Activated CD4-positive, alpha-beta T cell treated with anti-CD3 and anti-CD28 coated beads for 36 hours (primary cell): ENCODE measurements at regions not wholly inside any gene's neighbourhood (a gene's known extent, or its start where the extent isn't known, plus 50 kb on each side); places are given as distances from the start of the nearest gene placed in this dataset.

Experiments used
- ATAC-seq: fragments of 200-7000 bp; cut with Tn5 transposase; one replicate; pipeline ENCODE4 v1.10.0; 2021; ENCODE audit warnings: mild to moderate bottlenecking, moderate library complexity
- CTCF ChIA-PET: fragments of 350-600 bp; sonication (Branson Sonifier 250); formaldehyde crosslinking; loops from one replicate; lab custom pipeline; 2021; ENCODE audit warnings: antibody characterized with exemption; lab: Charles Lee
- POLR2A ChIA-PET: fragments of 350-600 bp; sonication (Branson Sonifier 250); formaldehyde crosslinking; loops from one replicate; lab custom pipeline; 2021; ENCODE audit warnings: antibody characterized with exemption, inconsistent platforms; lab: Charles Lee
- DNase-seq: peaks from one replicate; pipeline ENCODE4 v3.0.0-alpha.2; 2020
- H3K27ac Mint-ChIP-seq: one replicate; pipeline ENCODE4 v1.8.0; 2021; ENCODE audit warnings: mixed read lengths
- H3K27me3 Mint-ChIP-seq: one replicate; pipeline ENCODE4 v1.8.0; 2021; ENCODE audit warnings: mixed read lengths
- H3K36me3 Mint-ChIP-seq: one replicate; pipeline ENCODE4 v1.8.0; 2021; ENCODE audit warnings: low read depth, mixed read lengths
- H3K4me1 Mint-ChIP-seq: one replicate; pipeline ENCODE4 v1.8.0; 2021; ENCODE audit warnings: mixed read lengths
- H3K4me3 Mint-ChIP-seq: one replicate; pipeline ENCODE4 v1.8.0; 2021; ENCODE audit warnings: mild to moderate bottlenecking, moderate library complexity, mixed read lengths
- H3K9me3 Mint-ChIP-seq: one replicate; pipeline ENCODE4 v1.8.0; 2021; ENCODE audit warnings: low read depth, mixed read lengths
- intact Hi-C, 2 experiments: fragments of 100-400 bp; cut with DNase I in 1 of 2; cut with micrococcal nuclease in 1 of 2; formaldehyde crosslinking; loops; one replicate each; pipeline versions ENCODE4 v1.14.2 to v1.15.1; 2022 to 2024; cut with DNase I, micrococcal nuclease

- no peaks in the 10 kb centered on the region for H3K36me3 Mint-ChIP-seq
- POLR2A ChIA-PET = no interaction called here
- H3K4me1 Mint-ChIP-seq = no peaks in the 10 kb centered on the region
- no peak overlapping the region for H3K27ac Mint-ChIP-seq
- CTCF ChIA-PET = no interaction called here
- H3K4me3 Mint-ChIP-seq = no peak overlapping the region
- intact Hi-C loops = no loop called here
- no peaks in the 10 kb centered on the region for H3K9me3 Mint-ChIP-seq
- DNase-seq = no peak
- ATAC-seq = no peak
- no peaks in the 10 kb centered on the region for H3K27me3 Mint-ChIP-seq
Observed at GRCh38 chr2:104092886-104093285, 761.0 kb upstream of the POU3F3 start.

- POLR2A ChIA-PET = no interaction called here
- CTCF ChIA-PET = interaction anchor here (0.6 kb wide), 1 partner anchor 1208 kb away, joined by 4 read pairs; no protein-coding TSS in a partner anchor
- intact Hi-C loops = no loop called here
- ATAC-seq = no peak
- no peak for DNase-seq
- no peaks in the 10 kb centered on the region for H3K4me1 Mint-ChIP-seq
- no peaks in the 10 kb centered on the region for H3K36me3 Mint-ChIP-seq
- no peak overlapping the region for H3K27ac Mint-ChIP-seq
- H3K4me3 Mint-ChIP-seq = no peak overlapping the region
- H3K9me3 Mint-ChIP-seq = no peaks in the 10 kb centered on the region
- H3K27me3 Mint-ChIP-seq = no peaks in the 10 kb centered on the region
Observed at GRCh38 chr2:104102615-104103014, 751.3 kb upstream of the POU3F3 start.

GRCh38 chr2:104109356-104109755, 744.6 kb upstream of the POU3F3 start:
- DNase-seq (no peak), ATAC-seq (no peak)
- CTCF ChIA-PET = interaction anchor here (0.5 kb wide), 1 partner anchor 936 kb away, joined by 3 read pairs; no protein-coding TSS in a partner anchor
- H3K9me3 Mint-ChIP-seq = no peaks in the 10 kb centered on the region
- H3K27me3 Mint-ChIP-seq = no peaks in the 10 kb centered on the region
- no peaks in the 10 kb centered on the region for H3K4me1 Mint-ChIP-seq
- no peaks in the 10 kb centered on the region for H3K36me3 Mint-ChIP-seq
- no peak overlapping the region for H3K27ac Mint-ChIP-seq
- no peak overlapping the region for H3K4me3 Mint-ChIP-seq
- intact Hi-C loops = no loop called here
- POLR2A ChIA-PET = no interaction called here

- ChIA-PET POLR2A (no interaction called here), CTCF (no interaction called here)
- intact Hi-C loops = no loop called here
- H3K4me1 Mint-ChIP-seq = no peaks in the 10 kb centered on the region
- H3K36me3 Mint-ChIP-seq = no peaks in the 10 kb centered on the region
- no peak for DNase-seq
- ATAC-seq = no peak
- no peak overlapping the region for H3K4me3 Mint-ChIP-seq
- H3K27me3 Mint-ChIP-seq = no peaks in the 10 kb centered on the region
- H3K27ac Mint-ChIP-seq = no peak overlapping the region
- H3K9me3 Mint-ChIP-seq = peaks cover 4% of the 10 kb centered on the region
Observed at GRCh38 chr2:104118889-104119288, 735.0 kb upstream of the POU3F3 start.

GRCh38 chr2:104120171-104120570, 733.7 kb upstream of the POU3F3 start:
- H3K4me1 Mint-ChIP-seq = no peaks in the 10 kb centered on the region
- no peak overlapping the region for H3K27ac Mint-ChIP-seq
- H3K4me3 Mint-ChIP-seq = no peak overlapping the region
- no peak for ATAC-seq
- peaks cover 4% of the 10 kb centered on the region for H3K9me3 Mint-ChIP-seq
- no peaks in the 10 kb centered on the region for H3K27me3 Mint-ChIP-seq
- no peaks in the 10 kb centered on the region for H3K36me3 Mint-ChIP-seq
- ChIA-PET POLR2A (no interaction called here), CTCF (no interaction called here)
- DNase-seq = no peak
- intact Hi-C loops = no loop called here

GRCh38 chr2:104125096-104125495, 728.8 kb upstream of the POU3F3 start:
- Mint-ChIP-seq H3K27me3 (peaks cover 1% of the 10 kb centered on the region), H3K4me1 (no peaks in the 10 kb centered on the region), H3K4me3 (no peak overlapping the region), H3K9me3 (peaks cover 1% of the 10 kb centered on the region), H3K27ac (no peak overlapping the region), H3K36me3 (no peaks in the 10 kb centered on the region)
- intact Hi-C loops = no loop called here
- DNase-seq (no peak), ATAC-seq (no peak)
- CTCF ChIA-PET = interaction anchor here (0.6 kb wide), 1 partner anchor 16 kb away, joined by 3 read pairs; no protein-coding TSS in a partner anchor
- POLR2A ChIA-PET = no interaction called here

- ATAC-seq (no peak), DNase-seq (no peak)
- no peak overlapping the region for H3K4me3 Mint-ChIP-seq
- H3K27me3 Mint-ChIP-seq = peaks cover 1% of the 10 kb centered on the region
- H3K9me3 Mint-ChIP-seq = peaks cover 1% of the 10 kb centered on the region
- ChIA-PET CTCF (no interaction called here), POLR2A (no interaction called here)
- H3K4me1 Mint-ChIP-seq = no peaks in the 10 kb centered on the region
- intact Hi-C loops = no loop called here
- H3K27ac Mint-ChIP-seq = no peak overlapping the region
- H3K36me3 Mint-ChIP-seq = no peaks in the 10 kb centered on the region
Observed at GRCh38 chr2:104127049-104127770, 726.7 kb upstream of the POU3F3 start.

GRCh38 chr2:104140361-104140760, 713.6 kb upstream of the POU3F3 start:
- POLR2A ChIA-PET = no interaction called here
- no peaks in the 10 kb centered on the region for H3K36me3 Mint-ChIP-seq

GRCh38 chr2:104158191-104158590, 695.7 kb upstream of the POU3F3 start:
- H3K9me3 Mint-ChIP-seq = no peaks in the 10 kb centered on the region
- no peak overlapping the region for H3K27ac Mint-ChIP-seq
- CTCF ChIA-PET = no interaction called here
- H3K27me3 Mint-ChIP-seq = no peaks in the 10 kb centered on the region
- no peaks in the 10 kb centered on the region for H3K36me3 Mint-ChIP-seq
- POLR2A ChIA-PET = no interaction called here
- H3K4me1 Mint-ChIP-seq = no peaks in the 10 kb centered on the region
- no peak for ATAC-seq
- no peak for DNase-seq
- intact Hi-C loops = no loop called here
- H3K4me3 Mint-ChIP-seq = no peak overlapping the region

More at GRCh38 chr2:104140361-104140760, 713.6 kb upstream of the POU3F3 start:
- DNase-seq = no peak
- Mint-ChIP-seq H3K9me3 (peaks cover 7% of the 10 kb centered on the region), H3K4me1 (no peaks in the 10 kb centered on the region), H3K27me3 (no peaks in the 10 kb centered on the region), H3K27ac (no peak overlapping the region), H3K4me3 (no peak overlapping the region)
- no peak for ATAC-seq
- intact Hi-C loops = no loop called here
- CTCF ChIA-PET = interaction anchor here (1.0 kb wide), 1 partner anchor 11 kb away, joined by 3 read pairs; no protein-coding TSS in a partner anchor

GRCh38 chr2:104163611-104164130, 690.2 kb upstream of the POU3F3 start:
- DNase-seq (no peak), ATAC-seq (no peak)
- H3K27me3 Mint-ChIP-seq = no peaks in the 10 kb centered on the region
- H3K36me3 Mint-ChIP-seq = no peaks in the 10 kb centered on the region
- ChIA-PET POLR2A (no interaction called here), CTCF (no interaction called here)
- no peaks in the 10 kb centered on the region for H3K4me1 Mint-ChIP-seq
- intact Hi-C loops = no loop called here
- no peak overlapping the region for H3K4me3 Mint-ChIP-seq
- no peaks in the 10 kb centered on the region for H3K9me3 Mint-ChIP-seq
- H3K27ac Mint-ChIP-seq = no peak overlapping the region

- no peaks in the 10 kb centered on the region for H3K4me1 Mint-ChIP-seq
- H3K27ac Mint-ChIP-seq = no peak overlapping the region
- DNase-seq (no peak), ATAC-seq (no peak)
- no peaks in the 10 kb centered on the region for H3K9me3 Mint-ChIP-seq
- intact Hi-C loops = no loop called here
- H3K36me3 Mint-ChIP-seq = no peaks in the 10 kb centered on the region
- ChIA-PET CTCF (no interaction called here), POLR2A (no interaction called here)
- no peak overlapping the region for H3K4me3 Mint-ChIP-seq
- no peaks in the 10 kb centered on the region for H3K27me3 Mint-ChIP-seq
Observed at GRCh38 chr2:104164721-104165252, 689.1 kb upstream of the POU3F3 start.

- intact Hi-C loops = loop anchor here in 1 of 2 experiments (5.0 kb wide), 1 partner anchor 80 kb away; no protein-coding TSS in a partner anchor
- ATAC-seq = no peak
- peaks cover 15% of the 10 kb centered on the region for H3K9me3 Mint-ChIP-seq
- ChIA-PET CTCF (no interaction called here), POLR2A (no interaction called here)
- DNase-seq = no peak
- H3K36me3 Mint-ChIP-seq = no peaks in the 10 kb centered on the region
- H3K27ac Mint-ChIP-seq = no peak overlapping the region
- no peaks in the 10 kb centered on the region for H3K4me1 Mint-ChIP-seq
- no peak overlapping the region for H3K4me3 Mint-ChIP-seq
- H3K27me3 Mint-ChIP-seq = no peaks in the 10 kb centered on the region
Observed at GRCh38 chr2:104177179-104177578, 676.7 kb upstream of the POU3F3 start.
